ENCODE measurements at regions not wholly inside any gene's neighbourhood (a gene's known extent, or its start where the extent isn't known, plus 50 kb on each side); places are given as distances from the start of the nearest gene placed in this dataset.

GRCh38 chrX:33307911-33308354 lies 96.6 kb upstream of the DMD start:
- no peak for TF ChIP-seq POLR2A (IDR thresholded peaks at IDR 0.05)
- no peak for TF ChIP-seq CTCF (IDR thresholded peaks at IDR 0.05)
